HCT116 (cell line): ENCODE measurements at regions not wholly inside any gene's neighbourhood (a gene's known extent, or its start where the extent isn't known, plus 50 kb on each side); places are given as distances from the start of the nearest gene placed in this dataset.
"Not testable (repeated sequence)": the region's sequence is repeated elsewhere in the genome, so short reads cannot be mapped to it uniquely, and the experiment has no call there.

Experiments
- ATAC-seq: fragments of 200-7000 bp; cut with Tn5 transposase; 2 replicates; pipeline ENCODE4 v1.9.1; 2020; ENCODE audit warnings: mild to moderate bottlenecking, moderate library complexity
- BruUV-seq: library from RNA; stranded (reverse); fragments of 400-500 nt; replicated peaks from 2 replicates; lab custom pipeline; 2021; lab: Mats Ljungman, UMichigan
- CTCF ChIA-PET: fragments of 300-600 bp; sonication (Branson Sonifier 250); formaldehyde crosslinking; loops from one replicate; lab custom pipeline; 2021; ENCODE audit warnings: antibody characterized with exemption; lab: Charles Lee
- POLR2A ChIA-PET: fragments of 300-600, 350-600 bp; sonication (Branson Sonifier 250); formaldehyde crosslinking; loops from one replicate; lab custom pipeline; 2021; ENCODE audit warnings: antibody characterized with exemption; lab: Charles Lee
- RAD21 ChIA-PET, 2 experiments: fragments of 300-600 bp; sonication (Branson Sonifier 250); formaldehyde crosslinking; loops; one replicate each; lab custom pipeline; 2023; ENCODE audit warnings: low total read pairs in 2 of 2; ENCODE audit not compliant: uncharacterized antibody in 2 of 2, unreplicated experiment in 2 of 2, low non-redundant PET in 1 of 2; lab: Charles Lee
- DNase-seq: peaks from one replicate; pipeline ENCODE4 v3.0.0-alpha.2; 2010; ENCODE audit warnings: low read depth, low spot score
- H2AFZ ChIP-seq: fragments of 200-600 bp; shearing (Covaris generic), sonication (generic); 2 replicates; pipeline ENCODE4 v1.6.1; 2017; ENCODE audit warnings: low read depth, mixed run types, mixed read lengths, antibody characterized with exemption, low read length; ENCODE audit not compliant: poor library complexity, severe bottlenecking
- H3K27ac ChIP-seq: 2 replicates; pipeline ENCODE4 v1.5.1; 2012; ENCODE audit warnings: low read depth, low read length
- H3K27me3 ChIP-seq: fragments of 200-600 bp; sonication (generic); 2 replicates; pipeline ENCODE4 v1.6.1; 2016; ENCODE audit warnings: mixed run types, low read length, mixed read lengths; ENCODE audit not compliant: insufficient read depth
- H3K36me3 ChIP-seq, 2 experiments: fragments of 200-500 bp in 1 of 2; fragments of 200-600 bp in 1 of 2; sonication (Bioruptor generic) in 1 of 2; sonication (generic) in 1 of 2; 2 replicates each; pipeline versions ENCODE4 v1.5.1 to v1.6.1; 2014 to 2016; ENCODE audit warnings: low read length in 2 of 2, inconsistent platforms in 1 of 2, mixed read lengths in 1 of 2, mixed run types in 1 of 2; ENCODE audit not compliant: insufficient read depth in 2 of 2, control insufficient read depth in 1 of 2
- H3K4me1 ChIP-seq, 2 experiments: fragments of 200-600 bp in 1 of 2; sonication (generic) in 1 of 2; 2 replicates each; pipeline versions ENCODE4 v1.5.1 to v1.6.1; 2012 to 2017; ENCODE audit warnings: low read length in 2 of 2, inconsistent platforms in 1 of 2, mild to moderate bottlenecking in 1 of 2, mixed read lengths in 1 of 2, mixed run types in 1 of 2, moderate library complexity in 1 of 2; ENCODE audit not compliant: insufficient read depth in 2 of 2, control insufficient read depth in 1 of 2
- H3K4me2 ChIP-seq: fragments of 200-600 bp; sonication (generic); 2 replicates; pipeline ENCODE4 v1.6.1; 2017; ENCODE audit warnings: mixed run types, low read length, mixed read lengths
- H3K4me3 ChIP-seq, 2 experiments: fragments of 200-600 bp in 1 of 2; sonication (generic) in 1 of 2; replicated peaks in 1 of 2; 2 replicates each; pipeline ENCODE4 v1.5.1; 2011 to 2016; ENCODE audit warnings: low read length in 2 of 2, control low read depth in 1 of 2, low read depth in 1 of 2, mild to moderate bottlenecking in 1 of 2, mixed read lengths in 1 of 2, mixed run types in 1 of 2
- H3K79me2 ChIP-seq: fragments of 200-600 bp; sonication (generic); 2 replicates; pipeline ENCODE4 v1.6.1; 2017; ENCODE audit warnings: mild to moderate bottlenecking, mixed run types, low read length, moderate library complexity, mixed read lengths; ENCODE audit not compliant: insufficient read depth
- H3K9ac ChIP-seq: fragments of 200-600 bp; sonication (generic); 2 replicates; pipeline ENCODE4 v1.6.1; 2016; ENCODE audit warnings: low read length, mixed read lengths
- H3K9me2 ChIP-seq: fragments of 200-600 bp; sonication (generic), shearing (Covaris generic); 2 replicates; pipeline ENCODE4 v1.6.1; 2017; ENCODE audit warnings: mixed run types, mild to moderate bottlenecking, moderate library complexity; ENCODE audit not compliant: insufficient read depth
- H3K9me3 ChIP-seq, 2 experiments: fragments of 200-500 bp in 1 of 2; fragments of 200-600 bp in 1 of 2; sonication (Bioruptor generic) in 1 of 2; sonication (generic) in 1 of 2; 2 replicates each; pipeline ENCODE4 v1.6.1; 2014 to 2017; ENCODE audit warnings: low read length in 2 of 2, mixed read lengths in 2 of 2, inconsistent platforms in 1 of 2, low read depth in 1 of 2, mild to moderate bottlenecking in 1 of 2, mixed run types in 1 of 2, moderate library complexity in 1 of 2; ENCODE audit not compliant: control insufficient read depth in 1 of 2, insufficient read depth in 1 of 2
- H4K20me1 ChIP-seq: fragments of 200-600 bp; sonication (generic), shearing (Covaris generic); 2 replicates; pipeline ENCODE4 v1.6.1; 2017; ENCODE audit warnings: mixed run types, mild to moderate bottlenecking, moderate library complexity; ENCODE audit not compliant: insufficient read depth
- EZH2phosphoT487 ChIP-seq: fragments of 200-600 bp; IDR thresholded peaks from 2 replicates; pipeline ENCODE4 v1.6.1; 2018; ENCODE audit warnings: antibody characterized with exemption, borderline replicate concordance
- POLR2A ChIP-seq: IDR thresholded peaks from 2 replicates; pipeline ENCODE4 v1.7.0; 2011; ENCODE audit warnings: borderline replicate concordance; ENCODE audit not compliant: insufficient read depth, insufficient read length; ENCODE audit errors: extremely low read depth
- RAD21 ChIP-seq: IDR thresholded peaks from 2 replicates; pipeline ENCODE4 v1.6.1; 2012; ENCODE audit warnings: low read depth, mild to moderate bottlenecking
- YY1 ChIP-seq: IDR thresholded peaks from 2 replicates; pipeline ENCODE4 v1.6.1; 2011; ENCODE audit warnings: low read length, low read depth, moderate library complexity, mild to moderate bottlenecking; ENCODE audit not compliant: insufficient replicate concordance; ENCODE audit errors: extremely low read depth
- intact Hi-C: fragments of 100-400 bp; cut with micrococcal nuclease; formaldehyde crosslinking; loops from 2 replicates; pipeline ENCODE4 v1.10.0; 2022
- TF ChIP-seq, protein P1 (sequence below): IDR thresholded peaks from 2 replicates; pipeline ENCODE4 v1.6.1; 2011; ENCODE audit warnings: mild to moderate bottlenecking, low read length, moderate library complexity; ENCODE audit not compliant: insufficient replicate concordance; ENCODE audit errors: extremely low read depth

DNA sequence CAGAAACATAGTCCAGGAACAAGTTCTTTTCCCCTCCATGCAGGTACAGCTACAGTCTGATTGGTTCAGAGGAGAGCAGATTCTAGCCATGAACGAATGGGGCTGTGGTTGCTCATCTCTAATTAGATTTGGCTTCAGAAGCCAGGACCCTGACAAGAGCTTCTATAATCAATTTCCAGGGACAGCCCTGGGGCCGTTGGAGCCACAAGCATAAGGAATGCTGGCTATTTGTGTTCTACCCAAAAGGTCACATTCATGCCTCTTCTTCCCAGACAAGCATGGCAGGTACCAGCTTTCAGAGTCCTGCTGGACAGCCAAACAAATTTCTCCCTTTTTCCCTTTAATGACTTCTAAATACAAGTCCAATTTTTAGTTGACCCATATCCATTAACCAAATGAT lies 215.5 kb upstream of the LRTM1 start:
- ATAC-seq = no peak
- H2AFZ ChIP-seq = no peak overlapping the region
- POLR2A ChIA-PET = no interaction called here

DNA sequence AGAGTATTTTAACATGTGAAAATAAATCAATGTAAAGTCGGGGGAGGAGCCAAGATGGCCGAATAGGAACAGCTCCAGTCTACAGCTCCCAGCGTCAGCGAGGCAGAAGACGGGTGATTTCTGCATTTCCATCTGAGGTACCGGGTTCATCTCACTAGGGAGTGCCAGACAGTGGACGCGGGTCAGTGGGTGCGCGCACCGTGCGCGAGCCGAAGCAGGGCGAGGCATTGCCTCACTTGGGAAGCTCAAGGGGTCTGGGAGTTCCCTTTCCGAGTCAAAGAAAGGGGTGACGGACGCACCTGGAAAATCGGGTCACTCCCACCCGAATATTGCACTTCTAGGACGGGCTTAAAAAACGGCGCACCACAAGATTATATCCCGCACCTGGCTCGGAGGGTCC lies 208.4 kb upstream of the LRTM1 start:
- H3K4me3 ChIP-seq, BruUV-seq, DNase-seq, H3K27ac ChIP-seq, H3K9me2 ChIP-seq, H3K36me3 ChIP-seq, H3K9ac ChIP-seq, POLR2A ChIA-PET, H3K9me3 ChIP-seq, intact Hi-C loops, H3K4me1 ChIP-seq, H3K79me2 ChIP-seq, RAD21 ChIA-PET, H2AFZ ChIP-seq, ATAC-seq, H4K20me1 ChIP-seq, H3K4me2 ChIP-seq, H3K27me3 ChIP-seq, CTCF ChIA-PET: not testable (repeated sequence)

More for the DNA sequence above, 215.5 kb upstream of the LRTM1 start:
- H3K9me2 ChIP-seq = no peaks in the 10 kb centered on the region
- H3K9me3 ChIP-seq = peaks cover 0 to 5% of the 10 kb centered on the region in 2 experiments; a peak in 1 of 4 replicates
- no peaks in the 10 kb centered on the region for H4K20me1 ChIP-seq
- no peak overlapping the region for H3K4me3 ChIP-seq
- no peak overlapping the region for H3K27ac ChIP-seq
- H3K27me3 ChIP-seq = no peaks in the 10 kb centered on the region
- H3K4me1 ChIP-seq = no peaks in the 10 kb centered on the region
- H3K9ac ChIP-seq = no peak overlapping the region
- no peak for TF ChIP-seq EZH2phosphoT487
- TF ChIP-seq, protein P1, sequence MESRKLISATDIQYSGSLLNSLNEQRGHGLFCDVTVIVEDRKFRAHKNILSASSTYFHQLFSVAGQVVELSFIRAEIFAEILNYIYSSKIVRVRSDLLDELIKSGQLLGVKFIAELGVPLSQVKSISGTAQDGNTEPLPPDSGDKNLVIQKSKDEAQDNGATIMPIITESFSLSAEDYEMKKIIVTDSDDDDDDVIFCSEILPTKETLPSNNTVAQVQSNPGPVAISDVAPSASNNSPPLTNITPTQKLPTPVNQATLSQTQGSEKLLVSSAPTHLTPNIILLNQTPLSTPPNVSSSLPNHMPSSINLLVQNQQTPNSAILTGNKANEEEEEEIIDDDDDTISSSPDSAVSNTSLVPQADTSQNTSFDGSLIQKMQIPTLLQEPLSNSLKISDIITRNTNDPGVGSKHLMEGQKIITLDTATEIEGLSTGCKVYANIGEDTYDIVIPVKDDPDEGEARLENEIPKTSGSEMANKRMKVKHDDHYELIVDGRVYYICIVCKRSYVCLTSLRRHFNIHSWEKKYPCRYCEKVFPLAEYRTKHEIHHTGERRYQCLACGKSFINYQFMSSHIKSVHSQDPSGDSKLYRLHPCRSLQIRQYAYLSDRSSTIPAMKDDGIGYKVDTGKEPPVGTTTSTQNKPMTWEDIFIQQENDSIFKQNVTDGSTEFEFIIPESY = no peak
- no peak for TF ChIP-seq POLR2A
- no peak for TF ChIP-seq YY1
- no peak for TF ChIP-seq RAD21
- no peak overlapping the region for H3K4me2 ChIP-seq
- no peaks in the 10 kb centered on the region for H3K36me3 ChIP-seq
- DNase-seq = no peak
- ChIA-PET RAD21 (no interaction called here), CTCF (no interaction called here)
- BruUV-seq = no TSS peak
- intact Hi-C loops = no loop called here
- H3K79me2 ChIP-seq = no peaks in the 10 kb centered on the region
